HL-60 (cell line): ENCODE measurements at regions not wholly inside any gene's neighbourhood (a gene's known extent, or its start where the extent isn't known, plus 50 kb on each side); places are given as distances from the start of the nearest gene placed in this dataset.

Experiments
- DNase-seq, 2 experiments: peaks; one replicate each; pipeline ENCODE4 v3.0.0-alpha.2; 2010 to 2020; ENCODE audit warnings: low read depth in 1 of 2, low spot score in 1 of 2
- H3K27ac ChIP-seq: fragments of 250-450 bp; sonication (Bioruptor Pico); replicated peaks from 2 replicates; pipeline ENCODE4 v1.5.1; 2020; ENCODE audit warnings: mild to moderate bottlenecking, moderate library complexity
- H3K27me3 ChIP-seq: fragments of 250-450 bp; sonication (Bioruptor Pico); 2 replicates; pipeline ENCODE4 v1.5.1; 2021; ENCODE audit warnings: mild to moderate bottlenecking, moderate library complexity; ENCODE audit not compliant: insufficient read depth, poor library complexity, severe bottlenecking
- H3K4me3 ChIP-seq: replicated peaks from 2 replicates; pipeline ENCODE4 v1.5.1; 2011; ENCODE audit warnings: mild to moderate bottlenecking, control low read depth, low read length; ENCODE audit not compliant: insufficient read depth
- CTCF ChIP-seq: IDR thresholded peaks from one replicate; pipeline ENCODE4 v1.5.1; 2011; ENCODE audit warnings: low read length, control low read depth, inconsistent platforms; ENCODE audit not compliant: insufficient read depth
- GABPA ChIP-seq: IDR thresholded peaks from 2 replicates; pipeline ENCODE4 v1.6.1; 2012; ENCODE audit warnings: low read depth
- POLR2AphosphoS5 ChIP-seq: IDR thresholded peaks from 2 replicates; pipeline ENCODE4 v1.6.1; 2012; ENCODE audit warnings: low read depth
- REST ChIP-seq: IDR thresholded peaks from 2 replicates; pipeline ENCODE4 v1.6.1; 2012; ENCODE audit warnings: low read depth; ENCODE audit not compliant: insufficient replicate concordance
- SPI1 ChIP-seq: IDR thresholded peaks from 2 replicates; pipeline ENCODE4 v1.6.1; 2012; ENCODE audit warnings: low read depth, mild to moderate bottlenecking, borderline replicate concordance

DNA sequence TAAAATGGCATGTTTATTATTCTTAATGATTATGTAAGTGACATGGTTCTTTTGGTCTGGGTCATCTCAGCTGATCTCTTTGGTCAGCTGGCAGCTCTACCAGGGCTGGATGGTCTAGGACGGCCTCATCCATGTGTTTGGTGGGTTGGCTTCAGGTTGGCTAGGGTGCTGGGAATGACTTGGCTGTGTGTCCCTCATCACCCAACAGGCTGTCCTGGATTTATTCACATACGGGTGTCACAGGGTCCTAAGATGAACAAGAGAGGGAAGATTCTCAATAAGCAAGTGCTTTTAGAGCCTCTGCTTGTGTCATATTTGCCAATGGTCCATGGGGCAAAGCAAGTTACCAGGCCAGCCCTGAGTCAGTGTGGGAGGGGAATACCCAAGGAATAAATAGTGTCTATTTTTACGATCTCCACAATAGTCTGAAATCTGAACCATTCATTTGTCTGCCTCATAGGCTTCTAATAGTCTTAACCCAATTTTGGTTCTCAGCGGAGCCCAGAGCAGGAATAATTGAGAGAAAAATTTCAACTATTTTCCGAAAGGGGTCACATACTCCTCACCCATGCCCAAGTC is 157.5 kb downstream of the HS3ST2 start:
- TF ChIP-seq POLR2AphosphoS5 (no peak), GABPA (no peak), SPI1 (no peak)
- Histone ChIP-seq H3K4me3 (no peak overlapping the region), H3K27ac (no peak overlapping the region), H3K27me3 (no peaks in the 10 kb centered on the region)
- DNase-seq, result no peak

DNA sequence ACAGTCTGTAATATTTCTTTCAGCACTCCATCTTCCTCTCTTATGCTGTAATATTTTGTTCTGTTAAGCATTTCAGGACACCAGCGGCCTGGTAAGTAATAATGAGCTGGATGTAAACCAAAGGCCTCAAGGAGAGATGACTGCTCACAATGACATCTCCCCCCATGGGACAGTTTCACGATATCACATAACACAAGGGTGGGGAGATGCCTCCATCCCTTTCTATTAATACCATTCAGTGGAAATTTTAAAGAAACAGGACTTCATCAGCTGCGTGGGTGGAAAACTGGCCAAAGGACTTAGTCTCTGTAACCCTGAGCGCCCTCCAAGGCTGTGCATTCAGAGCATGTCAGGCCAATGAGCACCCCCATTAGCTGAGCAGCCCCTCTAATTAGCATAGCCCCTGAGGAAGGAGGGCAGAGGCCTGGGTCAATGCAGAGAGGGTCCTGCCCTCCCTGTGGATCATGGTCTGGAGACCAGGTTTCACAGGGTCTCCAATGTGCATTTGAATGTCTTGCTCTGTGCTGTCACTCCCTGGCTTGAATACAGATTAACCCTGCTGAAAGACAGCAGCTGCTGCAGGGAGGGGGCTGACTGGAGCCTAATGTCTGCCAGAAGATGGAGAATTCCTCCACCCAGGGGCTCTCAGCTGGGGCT is 156.4 kb downstream of the HS3ST2 start:
- Histone ChIP-seq H3K27me3 (no peaks in the 10 kb centered on the region), H3K27ac (no peak overlapping the region), H3K4me3 (no peak overlapping the region)
- TF ChIP-seq CTCF (no peak), POLR2AphosphoS5 (no peak), REST (no peak), GABPA (no peak), SPI1 (no peak)
- DNase-seq, result no peak

DNA sequence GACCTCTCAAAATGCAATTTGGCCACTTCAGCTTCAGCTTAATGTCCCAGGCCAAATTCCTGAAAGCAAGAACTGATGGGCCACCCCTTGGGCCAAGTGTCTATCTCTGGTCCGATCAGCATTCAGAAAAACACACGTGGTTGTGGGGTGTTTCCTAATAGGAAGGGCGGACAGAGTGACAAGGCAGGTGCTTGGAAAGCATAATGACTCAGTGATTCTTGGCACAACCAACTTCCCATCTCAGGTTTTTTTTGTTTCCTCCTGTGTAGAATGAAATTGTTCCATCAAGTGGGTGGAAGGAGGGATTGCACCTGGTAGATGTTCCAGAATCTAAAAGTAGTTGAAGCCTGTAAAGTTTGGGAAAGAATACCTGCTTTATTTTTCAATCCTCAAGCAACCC is 155.6 kb downstream of the HS3ST2 start:
- no peak for TF ChIP-seq CTCF
- no peak for TF ChIP-seq GABPA
- TF ChIP-seq POLR2AphosphoS5, result no peak
- TF ChIP-seq REST, result no peak
- TF ChIP-seq SPI1, result no peak
- no peak for DNase-seq
- Histone ChIP-seq H3K27ac (no peak overlapping the region), H3K4me3 (no peak overlapping the region), H3K27me3 (no peaks in the 10 kb centered on the region)

DNA sequence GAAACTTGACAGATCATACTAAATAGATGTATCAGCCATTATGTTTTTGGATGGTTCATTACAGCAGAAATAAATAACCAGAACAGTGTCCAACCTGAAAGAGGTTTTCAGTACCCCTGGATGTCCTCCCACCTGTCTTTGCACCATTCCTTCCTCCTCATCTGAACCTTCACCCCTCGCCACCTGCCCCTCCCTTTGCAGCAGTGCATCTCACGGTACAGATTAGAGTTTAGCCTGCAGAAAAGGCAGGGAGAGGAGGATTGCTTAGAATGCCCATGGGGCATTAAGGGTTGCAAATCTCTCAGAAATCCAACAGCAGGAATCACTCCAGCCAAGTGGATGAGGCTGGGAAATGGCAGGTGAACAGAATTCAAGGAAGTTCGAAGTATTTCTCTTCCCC is 155.0 kb downstream of the HS3ST2 start:
- Histone ChIP-seq H3K4me3 (no peak overlapping the region), H3K27ac (no peak overlapping the region), H3K27me3 (no peaks in the 10 kb centered on the region)
- no peak for TF ChIP-seq GABPA
- TF ChIP-seq REST, result no peak
- TF ChIP-seq CTCF, result no peak
- TF ChIP-seq POLR2AphosphoS5, result no peak
- no peak for TF ChIP-seq SPI1
- DNase-seq, result no peak
